HepG2 (cell line): ENCODE measurements at regions not wholly inside any gene's neighbourhood (a gene's known extent, or its start where the extent isn't known, plus 50 kb on each side); places are given as distances from the start of the nearest gene placed in this dataset.

ENCODE experiments used
- BCL6 ChIP-seq: IDR thresholded peaks from 2 replicates; pipeline ENCODE4 v1.6.1; 2016; ENCODE audit warnings: missing genetic modification reagents, missing compliant biosample characterization
- EZH2 ChIP-seq: conservative IDR thresholded peaks from 2 replicates; pipeline ENCODE4 v1.6.1; 2012; ENCODE audit warnings: mild to moderate bottlenecking, low read depth, low read length, moderate library complexity
- KAT2B ChIP-seq: fragments of 150-350 bp; IDR thresholded peaks from 2 replicates; pipeline ENCODE4 v1.6.1; 2014; ENCODE audit warnings: low read depth, low read length, borderline replicate concordance
- NFRKB ChIP-seq: fragments of 450-650 bp; IDR thresholded peaks from 2 replicates; pipeline ENCODE4 v1.6.1; 2017
- NFYB ChIP-seq: sonication (generic); formaldehyde crosslinking; IDR thresholded peaks from 2 replicates; pipeline ENCODE4 v1.4.0; 2020; ENCODE audit warnings: missing genetic modification reagents
- PHF20 ChIP-seq: sonication (generic); formaldehyde crosslinking; IDR thresholded peaks from 2 replicates; pipeline ENCODE4 v1.5.0; 2020; ENCODE audit warnings: mild to moderate bottlenecking, missing genetic modification reagents
- TF ChIP-seq, protein P1 (sequence below): sonication (generic); formaldehyde crosslinking; IDR thresholded peaks from 2 replicates; pipeline ENCODE4 v1.4.0; 2020; ENCODE audit warnings: missing genetic modification reagents
- TF ChIP-seq, protein P2 (sequence below): sonication (generic); formaldehyde crosslinking; IDR thresholded peaks from 2 replicates; pipeline ENCODE4 v1.5.0; 2020; ENCODE audit warnings: mild to moderate bottlenecking, missing genetic modification reagents, moderate library complexity

DNA sequence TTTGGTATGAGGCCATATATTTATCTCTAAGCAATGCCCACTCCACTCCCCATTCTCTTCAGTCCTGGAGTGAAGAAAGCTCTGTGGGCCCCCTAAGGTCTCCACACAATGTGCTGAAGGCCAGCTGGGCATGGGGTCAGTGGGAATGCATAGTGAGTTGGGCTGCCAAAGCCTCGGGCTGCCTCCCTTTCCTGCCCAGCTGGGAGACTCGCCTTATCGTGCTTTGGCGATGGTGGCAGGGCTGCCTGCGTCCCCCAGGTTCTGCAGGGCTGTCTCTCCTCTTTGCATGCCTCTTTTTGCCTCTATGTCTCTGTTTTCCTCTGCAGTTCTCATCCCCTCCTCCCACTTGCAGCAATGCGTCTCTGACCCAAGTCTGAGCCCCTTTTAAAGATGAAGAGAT is 116.5 kb downstream of the CYLD start:
- TF ChIP-seq, protein P1, sequence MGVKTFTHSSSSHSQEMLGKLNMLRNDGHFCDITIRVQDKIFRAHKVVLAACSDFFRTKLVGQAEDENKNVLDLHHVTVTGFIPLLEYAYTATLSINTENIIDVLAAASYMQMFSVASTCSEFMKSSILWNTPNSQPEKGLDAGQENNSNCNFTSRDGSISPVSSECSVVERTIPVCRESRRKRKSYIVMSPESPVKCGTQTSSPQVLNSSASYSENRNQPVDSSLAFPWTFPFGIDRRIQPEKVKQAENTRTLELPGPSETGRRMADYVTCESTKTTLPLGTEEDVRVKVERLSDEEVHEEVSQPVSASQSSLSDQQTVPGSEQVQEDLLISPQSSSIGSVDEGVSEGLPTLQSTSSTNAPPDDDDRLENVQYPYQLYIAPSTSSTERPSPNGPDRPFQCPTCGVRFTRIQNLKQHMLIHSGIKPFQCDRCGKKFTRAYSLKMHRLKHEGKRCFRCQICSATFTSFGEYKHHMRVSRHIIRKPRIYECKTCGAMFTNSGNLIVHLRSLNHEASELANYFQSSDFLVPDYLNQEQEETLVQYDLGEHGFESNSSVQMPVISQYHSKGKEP (CRISPR knock-in tag), result no peak
- TF ChIP-seq EZH2 (no peak), NFYB (CRISPR knock-in tag) (no peak), KAT2B (no peak), PHF20 (CRISPR knock-in tag) (no peak), BCL6 (no peak), NFRKB (no peak)
- TF ChIP-seq, protein P2, sequence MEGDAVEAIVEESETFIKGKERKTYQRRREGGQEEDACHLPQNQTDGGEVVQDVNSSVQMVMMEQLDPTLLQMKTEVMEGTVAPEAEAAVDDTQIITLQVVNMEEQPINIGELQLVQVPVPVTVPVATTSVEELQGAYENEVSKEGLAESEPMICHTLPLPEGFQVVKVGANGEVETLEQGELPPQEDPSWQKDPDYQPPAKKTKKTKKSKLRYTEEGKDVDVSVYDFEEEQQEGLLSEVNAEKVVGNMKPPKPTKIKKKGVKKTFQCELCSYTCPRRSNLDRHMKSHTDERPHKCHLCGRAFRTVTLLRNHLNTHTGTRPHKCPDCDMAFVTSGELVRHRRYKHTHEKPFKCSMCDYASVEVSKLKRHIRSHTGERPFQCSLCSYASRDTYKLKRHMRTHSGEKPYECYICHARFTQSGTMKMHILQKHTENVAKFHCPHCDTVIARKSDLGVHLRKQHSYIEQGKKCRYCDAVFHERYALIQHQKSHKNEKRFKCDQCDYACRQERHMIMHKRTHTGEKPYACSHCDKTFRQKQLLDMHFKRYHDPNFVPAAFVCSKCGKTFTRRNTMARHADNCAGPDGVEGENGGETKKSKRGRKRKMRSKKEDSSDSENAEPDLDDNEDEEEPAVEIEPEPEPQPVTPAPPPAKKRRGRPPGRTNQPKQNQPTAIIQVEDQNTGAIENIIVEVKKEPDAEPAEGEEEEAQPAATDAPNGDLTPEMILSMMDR (CRISPR knock-in tag), result no peak
